Cardiac fibroblast (primary cell): ENCODE measurements at regions not wholly inside any gene's neighbourhood (a gene's known extent, or its start where the extent isn't known, plus 50 kb on each side); places are given as distances from the start of the nearest gene placed in this dataset.

Experiments
- DNase-seq, 2 donors: peaks; one replicate each; pipeline versions ENCODE4 v3.0.0 to v3.0.0-alpha.2; 2010; ENCODE audit warnings: low read depth in 2 of 2
- H3K4me3 ChIP-seq, 2 donors: replicated peaks in 1 of 2; 1 replicate in 1 of 2; 2 replicates in 1 of 2; pipeline ENCODE4 v1.5.1; 2011; ENCODE audit warnings: low read depth in 2 of 2, low read length in 2 of 2, mild to moderate bottlenecking in 2 of 2, moderate library complexity in 1 of 2
- CTCF ChIP-seq: IDR thresholded peaks from one replicate; pipeline ENCODE4 v1.5.1; 2011; ENCODE audit warnings: low read depth, mild to moderate bottlenecking, low read length, inconsistent platforms

GRCh38 chr16:85511938-85512807 is 100.9 kb upstream of the GSE1 start:
- TF ChIP-seq CTCF: no peak
- DNase-seq: no peak

GRCh38 chr16:85512808-85513115 is 100.4 kb upstream of the GSE1 start:
- no peak overlapping the region for H3K4me3 ChIP-seq
- TF ChIP-seq CTCF: no peak

More at GRCh38 chr16:85511938-85512807, 100.9 kb upstream of the GSE1 start:
- H3K4me3 ChIP-seq: no peak overlapping the region

GRCh38 chr16:85513180-85513579 is 99.9 kb upstream of the GSE1 start:
- DNase-seq: no peak
- no peak for TF ChIP-seq CTCF
- no peak overlapping the region for H3K4me3 ChIP-seq

More at GRCh38 chr16:85512808-85513115, 100.4 kb upstream of the GSE1 start:
- DNase-seq: no peak

- no peak for DNase-seq
- H3K4me3 ChIP-seq: no peak overlapping the region
- TF ChIP-seq CTCF: no peak
Measured at GRCh38 chr16:85513649-85514048, 99.5 kb upstream of the GSE1 start.

GRCh38 chr16:85514295-85514597 is 98.9 kb upstream of the GSE1 start:
- DNase-seq: no peak
- no peak overlapping the region for H3K4me3 ChIP-seq

GRCh38 chr16:85514598-85515318 is 98.4 kb upstream of the GSE1 start:
- H3K4me3 ChIP-seq: peak overlapping the region in 1 of 2 donors; percentile 7
- peak; percentile 91 to 93 for DNase-seq
- no peak for TF ChIP-seq CTCF

More at GRCh38 chr16:85514295-85514597, 98.9 kb upstream of the GSE1 start:
- no peak for TF ChIP-seq CTCF
